K562 (cell line): ENCODE measurements at regions not wholly inside any gene's neighbourhood (a gene's known extent, or its start where the extent isn't known, plus 50 kb on each side); places are given as distances from the start of the nearest gene placed in this dataset.

Experiments used
- ATAC-seq: fragments of 200-7000 bp; cut with Tn5 transposase; 3 replicates; pipeline ENCODE4 v1.9.1; 2020; ENCODE audit warnings: moderate library complexity
- BruUV-seq: library from RNA; stranded (reverse); fragments of 400-500 nt; replicated peaks from 2 replicates; lab custom pipeline; 2021; lab: Mats Ljungman, UMichigan
- CTCF ChIA-PET: fragments of 300-600 bp; formaldehyde crosslinking; extraction: SDS; loops from one replicate; lab custom pipeline; 2021; ENCODE audit warnings: low intra/inter-chr PET ratio; lab: Yijun Ruan, JAX
- POLR2A ChIA-PET: fragments of 300-600, 350-650 bp; sonication (Branson Sonifier 250); formaldehyde crosslinking; extraction: SDS; loops from one replicate; lab custom pipeline; 2021; ENCODE audit warnings: antibody characterized with exemption, inconsistent platforms; lab: Yijun Ruan, JAX
- DNase-seq, 4 experiments: peaks; one replicate each; pipeline versions ENCODE4 v3.0.0 to v3.0.0-alpha.2; 2011 to 2018; ENCODE audit warnings: low spot score in 3 of 4, mixed read lengths in 3 of 4; ENCODE audit errors: extremely low read depth in 1 of 4
- FAIRE-seq: peaks from 2 replicates; lab custom pipeline; 2011; peaks lifted over from hg19 to GRCh38; lab: Jason Lieb, UNC
- H2AFZ ChIP-seq: 2 replicates; pipeline ENCODE4 v1.6.0; 2011; ENCODE audit warnings: low read depth, low read length, control low read depth, inconsistent platforms
- H3K27ac ChIP-seq: fragments of 200-600 bp; 3 replicates; pipeline ENCODE4 v1.8.0; 2011; ENCODE audit warnings: low read depth, mild to moderate bottlenecking, control low read depth, inconsistent platforms, low read length, moderate library complexity, mixed read lengths; ENCODE audit errors: extremely low read depth
- H3K27me3 ChIP-seq, 2 experiments: fragments of 300-600 bp in 1 of 2; 2 replicates in 1 of 2; 3 replicates in 1 of 2; pipeline versions ENCODE4 v1.6.0 to v1.8.0; 2011; ENCODE audit warnings: inconsistent platforms in 2 of 2, low read length in 2 of 2, mild to moderate bottlenecking in 1 of 2, mixed read lengths in 1 of 2, moderate library complexity in 1 of 2; ENCODE audit not compliant: control insufficient read depth in 2 of 2, insufficient read depth in 2 of 2
- H3K36me3 ChIP-seq: fragments of 300-600 bp; 3 replicates; pipeline ENCODE4 v1.8.0; 2011; ENCODE audit warnings: mild to moderate bottlenecking, low read length, inconsistent platforms; ENCODE audit not compliant: control insufficient read depth, insufficient read depth
- H3K4me1 ChIP-seq, 2 experiments: fragments of 200-600 bp in 1 of 2; replicated peaks in 1 of 2; 2 replicates in 1 of 2; 3 replicates in 1 of 2; pipeline versions ENCODE4 v1.5.1 to v1.8.0; 2011; ENCODE audit warnings: inconsistent platforms in 2 of 2, low read length in 2 of 2, mild to moderate bottlenecking in 1 of 2, mixed read lengths in 1 of 2, moderate library complexity in 1 of 2; ENCODE audit not compliant: control insufficient read depth in 2 of 2, insufficient read depth in 2 of 2
- H3K4me2 ChIP-seq: 2 replicates; pipeline ENCODE4 v1.6.1; 2011; ENCODE audit warnings: low read length, control low read depth, inconsistent platforms, mixed read lengths; ENCODE audit not compliant: insufficient read depth
- H3K4me3 ChIP-seq: fragments of 200-600 bp; sonication (generic), shearing (Covaris generic); 2 replicates; pipeline ENCODE4 v1.5.1; 2016; ENCODE audit warnings: control low read depth, inconsistent platforms
- H3K79me2 ChIP-seq: fragments of 200-600 bp; 3 replicates; pipeline ENCODE4 v1.8.0; 2011; ENCODE audit warnings: low read length, inconsistent platforms; ENCODE audit not compliant: control insufficient read depth, insufficient read depth
- H3K9ac ChIP-seq, 2 experiments: 2 replicates each; pipeline versions ENCODE4 v1.6.0 to v1.6.1; 2011; ENCODE audit warnings: low read depth in 2 of 2, low read length in 2 of 2, control low read depth in 1 of 2, inconsistent platforms in 1 of 2, mild to moderate bottlenecking in 1 of 2, mixed read lengths in 1 of 2; ENCODE audit not compliant: insufficient read depth in 1 of 2
- H3K9me1 ChIP-seq: one replicate; pipeline ENCODE4 v1.6.0; 2011; ENCODE audit warnings: inconsistent platforms, mild to moderate bottlenecking, low read length, moderate library complexity; ENCODE audit not compliant: control insufficient read depth, insufficient read depth
- H3K9me3 ChIP-seq: replicated peaks from 2 replicates; pipeline ENCODE4 v1.5.1; 2011; ENCODE audit warnings: low read depth, low read length, inconsistent platforms; ENCODE audit not compliant: control insufficient read depth, insufficient read depth
- H4K20me1 ChIP-seq: replicated peaks from 2 replicates; pipeline ENCODE4 v1.6.1; 2011; ENCODE audit warnings: low read length, inconsistent platforms, mixed read lengths; ENCODE audit not compliant: control insufficient read depth, insufficient read depth
- CBFB ChIP-seq: sonication (generic); formaldehyde crosslinking; IDR thresholded peaks from 2 replicates; pipeline ENCODE4 v1.4.0; 2020; ENCODE audit warnings: mild to moderate bottlenecking, missing genetic modification reagents
- CHCHD3 ChIP-seq: fragments of 250-450 bp; sonication (Bioruptor Pico); IDR thresholded peaks from 2 replicates; pipeline ENCODE4 v2.1.2; 2022; ENCODE audit warnings: mild to moderate bottlenecking
- CREB1 ChIP-seq, 2 experiments: sonication (generic) in 1 of 2; formaldehyde crosslinking in 1 of 2; IDR thresholded peaks; 2 replicates each; pipeline versions ENCODE4 v1.6.1 to v1.8.0; 2012 to 2022; ENCODE audit warnings: inconsistent platforms in 1 of 2, mild to moderate bottlenecking in 1 of 2, missing genetic modification reagents in 1 of 2, moderate library complexity in 1 of 2
- DEAF1 ChIP-seq: fragments of 450-650 bp; formaldehyde crosslinking; IDR thresholded peaks from 2 replicates; pipeline ENCODE4 v1.4.0; 2020; ENCODE audit warnings: mild to moderate bottlenecking, moderate library complexity
- GTF2A2 ChIP-seq: IDR thresholded peaks from 2 replicates; pipeline ENCODE4 v1.6.1; 2016; ENCODE audit warnings: mild to moderate bottlenecking, missing genetic modification characterization, missing compliant biosample characterization
- HES1 ChIP-seq: fragments of 450-650 bp; IDR thresholded peaks from 2 replicates; pipeline ENCODE4 v1.6.1; 2016; ENCODE audit warnings: low read depth, mild to moderate bottlenecking, moderate library complexity
- KLF1 ChIP-seq: fragments of 450-650 bp; IDR thresholded peaks from 2 replicates; pipeline ENCODE4 v1.6.1; 2016; ENCODE audit warnings: missing genetic modification characterization, missing compliant biosample characterization
- KLF16 ChIP-seq: IDR thresholded peaks from 2 replicates; pipeline ENCODE4 v1.6.1; 2016; ENCODE audit warnings: antibody characterized with exemption
- NFIC ChIP-seq: fragments of 450-650 bp; IDR thresholded peaks from 2 replicates; pipeline ENCODE4 v1.6.1; 2017; ENCODE audit warnings: mild to moderate bottlenecking, inconsistent platforms
- POLR2G ChIP-seq: fragments of 200-400 bp; formaldehyde crosslinking; IDR thresholded peaks from 2 replicates; pipeline ENCODE4 v1.6.1; 2017; ENCODE audit warnings: low read depth, mild to moderate bottlenecking, antibody characterized with exemption, low read length, moderate library complexity
- PRMT5 ChIP-seq: sonication (generic); formaldehyde crosslinking; IDR thresholded peaks from 2 replicates; pipeline ENCODE4 v1.5.0; 2020; ENCODE audit warnings: missing genetic modification reagents
- PTRF ChIP-seq: fragments of 450-650 bp; IDR thresholded peaks from 2 replicates; pipeline ENCODE4 v1.6.1; 2016; ENCODE audit warnings: mild to moderate bottlenecking, missing genetic modification characterization, missing compliant biosample characterization
- RBFOX2 ChIP-seq: fragments of 200-400 bp; formaldehyde crosslinking; IDR thresholded peaks from 2 replicates; pipeline ENCODE4 v1.6.1; 2017; ENCODE audit warnings: low read depth, mild to moderate bottlenecking, low read length, moderate library complexity
- TEAD1 ChIP-seq, 2 experiments: fragments of 450-650 bp in 1 of 2; sonication (generic) in 1 of 2; formaldehyde crosslinking; IDR thresholded peaks; 2 replicates each; pipeline versions ENCODE4 v1.4.0 to v1.8.0; 2020 to 2022; ENCODE audit warnings: mild to moderate bottlenecking in 2 of 2, missing genetic modification reagents in 1 of 2
- TEAD2 ChIP-seq: fragments of 450-650 bp; IDR thresholded peaks from 2 replicates; pipeline ENCODE4 v1.6.1; 2016; ENCODE audit warnings: missing genetic modification characterization, control low read depth, missing compliant biosample characterization
- ZBED1 ChIP-seq: IDR thresholded peaks from 2 replicates; pipeline ENCODE4 v1.6.1; 2014
- ZNF263 ChIP-seq: sonication (generic); formaldehyde crosslinking; IDR thresholded peaks from 2 replicates; pipeline ENCODE4 v1.8.0; 2022; ENCODE audit warnings: mild to moderate bottlenecking, missing genetic modification reagents, borderline replicate concordance
- ZNF778 ChIP-seq: fragments of 450-650 bp; formaldehyde crosslinking; IDR thresholded peaks from 2 replicates; pipeline ENCODE4 v1.4.0; 2020; ENCODE audit warnings: mild to moderate bottlenecking, moderate library complexity
- WGBS: fragments of 100-300 bp; shearing (Covaris generic); methylation state at CpG from one replicate; pipeline ENCODE4 v1.1.6; 2016; ENCODE audit warnings: low coverage, mixed read lengths; ENCODE audit not compliant: insufficient coverage; ENCODE audit errors: missing lambda C conversion rate; 5-methylcytosine and 5-hydroxymethylcytosine counted together
- in situ Hi-C: fragments of 300-500 bp; cut with MboI; formaldehyde crosslinking; loops from 4 replicates; pipeline ENCODE4 v1.15.0; 2018; ENCODE audit warnings: inconsistent platforms, mixed read lengths
- intact Hi-C: fragments of 100-400 bp; cut with micrococcal nuclease; formaldehyde crosslinking; loops from 2 replicates; pipeline ENCODE4 v1.14.2; 2022
- TF ChIP-seq, protein P1 (sequence below), 2 experiments: fragments of 450-650 bp in 1 of 2; sonication (generic) in 1 of 2; formaldehyde crosslinking; conservative IDR thresholded peaks; 2 replicates each; pipeline versions ENCODE4 v1.4.0 to v1.8.1; 2020 to 2022; ENCODE audit warnings: mild to moderate bottlenecking in 1 of 2, missing genetic modification reagents in 1 of 2
- TF ChIP-seq, protein P2 (sequence below): fragments of 450-650 bp; formaldehyde crosslinking; IDR thresholded peaks from 2 replicates; pipeline ENCODE4 v1.4.0; 2020; ENCODE audit warnings: mild to moderate bottlenecking

GRCh38 chr6:142597836-142598235 lies 296.0 kb downstream of the ADGRG6 start:
- Histone ChIP-seq H3K9me1 (no peaks in the 10 kb centered on the region), H3K9ac (no peak overlapping the region), H3K4me1 (no peaks in the 10 kb centered on the region), H3K36me3 (no peaks in the 10 kb centered on the region), H3K4me3 (no peak overlapping the region), H3K27ac (no peak overlapping the region), H4K20me1 (no peaks in the 10 kb centered on the region), H3K79me2 (no peaks in the 10 kb centered on the region), H3K9me3 (no peaks in the 10 kb centered on the region), H3K4me2 (no peak overlapping the region), H2AFZ (no peak overlapping the region), H3K27me3 (no peaks in the 10 kb centered on the region)
- whole genome bisulfite sequencing: 0% methylated on average over 5 of the region's 5 CpGs
- intact Hi-C loops: no loop called here
- no peak for FAIRE-seq
- in situ Hi-C loops: no loop called here
- ATAC-seq: no peak
- ChIA-PET POLR2A (interaction anchor here (1.1 kb wide), 1 partner anchor 13 kb away, joined by 3 read pairs; no protein-coding TSS in a partner anchor), CTCF (no interaction called here)
- no TSS peak for BruUV-seq
- TF ChIP-seq CHCHD3 (CRISPR knock-in tag) (no peak), CBFB (no peak), RBFOX2 (no peak), TEAD2 (no peak), KLF1 (tag) (no peak), ZNF263 (CRISPR knock-in tag) (no peak), CREB1 (IDR thresholded peaks at IDR 0.05) (no peak), CREB1 (CRISPR knock-in tag; IDR thresholded peaks at IDR 0.05) (no peak), KLF16 (no peak), GTF2A2 (tag) (no peak), PTRF (tag) (no peak), DEAF1 (no peak), POLR2G (no peak), ZBED1 (no peak), PRMT5 (CRISPR knock-in tag) (no peak), ZNF778 (CRISPR knock-in tag) (no peak), NFIC (no peak), TEAD1 (CRISPR knock-in tag; IDR thresholded peaks at IDR 0.05) (no peak), HES1 (no peak)
- TF ChIP-seq, protein P1, sequence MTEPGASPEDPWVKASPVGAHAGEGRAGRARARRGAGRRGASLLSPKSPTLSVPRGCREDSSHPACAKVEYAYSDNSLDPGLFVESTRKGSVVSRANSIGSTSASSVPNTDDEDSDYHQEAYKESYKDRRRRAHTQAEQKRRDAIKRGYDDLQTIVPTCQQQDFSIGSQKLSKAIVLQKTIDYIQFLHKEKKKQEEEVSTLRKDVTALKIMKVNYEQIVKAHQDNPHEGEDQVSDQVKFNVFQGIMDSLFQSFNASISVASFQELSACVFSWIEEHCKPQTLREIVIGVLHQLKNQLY (CRISPR knock-in tag; conservative IDR thresholded peaks at IDR 0.05): no peak
- TF ChIP-seq, protein P2, sequence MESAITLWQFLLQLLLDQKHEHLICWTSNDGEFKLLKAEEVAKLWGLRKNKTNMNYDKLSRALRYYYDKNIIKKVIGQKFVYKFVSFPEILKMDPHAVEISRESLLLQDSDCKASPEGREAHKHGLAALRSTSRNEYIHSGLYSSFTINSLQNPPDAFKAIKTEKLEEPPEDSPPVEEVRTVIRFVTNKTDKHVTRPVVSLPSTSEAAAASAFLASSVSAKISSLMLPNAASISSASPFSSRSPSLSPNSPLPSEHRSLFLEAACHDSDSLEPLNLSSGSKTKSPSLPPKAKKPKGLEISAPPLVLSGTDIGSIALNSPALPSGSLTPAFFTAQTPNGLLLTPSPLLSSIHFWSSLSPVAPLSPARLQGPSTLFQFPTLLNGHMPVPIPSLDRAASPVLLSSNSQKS (CRISPR knock-in tag): no peak
- DNase-seq: no peak
